ENCODE measurements at regions not wholly inside any gene's neighbourhood (a gene's known extent, or its start where the extent isn't known, plus 50 kb on each side); places are given as distances from the start of the nearest gene placed in this dataset.

DNA sequence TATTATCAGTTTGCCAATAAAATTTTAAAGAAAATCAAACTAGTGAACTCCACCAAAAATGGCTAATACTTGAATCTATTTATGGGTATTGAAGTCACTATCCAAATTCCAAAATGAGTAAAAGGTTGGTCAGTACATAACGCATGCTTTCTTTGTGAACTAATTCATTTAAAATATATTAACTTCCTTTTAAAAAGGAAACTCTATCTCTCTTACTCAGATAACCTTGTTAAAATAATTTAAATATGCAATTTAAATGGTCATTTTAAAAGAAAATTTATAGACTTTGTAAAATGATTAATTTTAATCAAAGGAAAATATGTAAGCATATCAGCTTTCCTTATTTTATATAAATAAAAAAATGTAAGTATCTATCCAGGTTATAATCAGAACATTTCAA, 419.4 kb upstream of the ZNF385D start:
- TF ChIP-seq SPI1 (IDR thresholded peaks at IDR 0.05; ENCODE audit: low read depth, low read length) (no peak), POLR2A (IDR thresholded peaks at IDR 0.05; ENCODE audit: low read depth, low read length) (no peak), TAF1 (IDR thresholded peaks at IDR 0.05; ENCODE audit: low read depth, low read length) (no peak)

Data from GM12891 (cell line).